Endothelial cell (in vitro differentiated cells): ENCODE measurements at regions not wholly inside any gene's neighbourhood (a gene's known extent, or its start where the extent isn't known, plus 50 kb on each side); places are given as distances from the start of the nearest gene placed in this dataset.

Experiments used
- DNase-seq: peaks from one replicate; pipeline ENCODE4 v3.0.0; 2021; ENCODE audit warnings: low spot score
- H3K27ac Mint-ChIP-seq: one replicate; pipeline ENCODE4 v1.8.0; 2021; ENCODE audit warnings: mixed read lengths, inconsistent platforms; ENCODE audit not compliant: unreplicated experiment
- H3K27me3 Mint-ChIP-seq: one replicate; pipeline ENCODE4 v1.8.0; 2021; ENCODE audit warnings: mild to moderate bottlenecking, moderate library complexity, mixed read lengths, inconsistent platforms; ENCODE audit not compliant: unreplicated experiment
- H3K36me3 Mint-ChIP-seq: one replicate; pipeline ENCODE4 v1.8.0; 2021; ENCODE audit warnings: mild to moderate bottlenecking, low read depth, mixed read lengths, inconsistent platforms; ENCODE audit not compliant: unreplicated experiment
- H3K4me1 Mint-ChIP-seq: one replicate; pipeline ENCODE4 v1.8.0; 2021; ENCODE audit warnings: mild to moderate bottlenecking, mixed read lengths, inconsistent platforms; ENCODE audit not compliant: unreplicated experiment
- H3K4me3 Mint-ChIP-seq: one replicate; pipeline ENCODE4 v1.8.0; 2021; ENCODE audit warnings: mild to moderate bottlenecking, mixed read lengths, inconsistent platforms; ENCODE audit not compliant: unreplicated experiment
- H3K9me3 Mint-ChIP-seq: one replicate; pipeline ENCODE4 v1.8.0; 2021; ENCODE audit warnings: mixed read lengths, inconsistent platforms; ENCODE audit not compliant: unreplicated experiment
- CTCF ChIP-seq: fragments of 200-600 bp; sonication (generic); IDR thresholded peaks from one replicate; pipeline ENCODE4 v1.5.0; 2021; ENCODE audit warnings: antibody characterized with exemption; ENCODE audit not compliant: unreplicated experiment

- DNase-seq = no peak
- no peaks in the 10 kb centered on the region for H3K36me3 Mint-ChIP-seq
- no peaks in the 10 kb centered on the region for H3K4me1 Mint-ChIP-seq
- no peaks in the 10 kb centered on the region for H3K27me3 Mint-ChIP-seq
- H3K4me3 Mint-ChIP-seq = no peak overlapping the region
- no peaks in the 10 kb centered on the region for H3K9me3 Mint-ChIP-seq
- H3K27ac Mint-ChIP-seq = no peak overlapping the region
- no peak for TF ChIP-seq CTCF
Observed at GRCh38 chr11:93969925-93970922, 50.9 kb upstream of the HEPHL1 start.
